ENCODE measurements at regions not wholly inside any gene's neighbourhood (a gene's known extent, or its start where the extent isn't known, plus 50 kb on each side); places are given as distances from the start of the nearest gene placed in this dataset.

GRCh38 chr16:52251495-52251894 is 295.4 kb downstream of the TOX3 start:
- Histone ChIP-seq H3K36me3 (ENCODE audit: control insufficient read depth, insufficient read depth, low read length) (no peaks in the 10 kb centered on the region), H3K9me1 (ENCODE audit: insufficient read depth, low read length) (no peaks in the 10 kb centered on the region), H3K4me3 (ENCODE audit: insufficient read depth, low read depth, low read length) (no peak overlapping the region), H2AK9ac (replicated peaks; ENCODE audit: low read depth, low read length, poor library complexity) (no peak overlapping the region), H4K91ac (ENCODE audit: insufficient read depth, low read depth, low read length) (no peak overlapping the region), H3K18ac (ENCODE audit: low read depth, low read length) (no peak overlapping the region), H3K4ac (ENCODE audit: low read depth, low read length) (no peak overlapping the region), H2BK20ac (ENCODE audit: low read depth, low read length) (no peak overlapping the region), H3K23ac (ENCODE audit: low read depth, low read length) (no peak overlapping the region), H3K14ac (replicated peaks; ENCODE audit: low read depth, low read length) (no peak overlapping the region), H2AFZ (replicated peaks; ENCODE audit: low read length, poor library complexity) (no peak overlapping the region), H3K9me3 (ENCODE audit: control insufficient read depth, insufficient read depth, low read length) (no peaks in the 10 kb centered on the region; the same call in 1 of the 2 replicates), H3K56ac (ENCODE audit: extremely low read depth, insufficient read depth, low read length) (no peak overlapping the region), H3K27me3 (ENCODE audit: control insufficient read depth, insufficient read depth, low read length) (no peaks in the 10 kb centered on the region), H4K8ac (ENCODE audit: low read depth in 2 of 2, low read length in 2 of 2) (no peak overlapping the region), H2BK5ac (ENCODE audit: low read depth, low read length, poor library complexity, severe bottlenecking) (no peak overlapping the region), H3K4me2 (ENCODE audit: low read depth, low read length) (no peak overlapping the region), H4K5ac (ENCODE audit: low read depth, low read length) (no peak overlapping the region), H4K20me1 (ENCODE audit: insufficient read depth, low read length) (no peaks in the 10 kb centered on the region), H3K9ac (ENCODE audit: low read depth, low read length) (no peak overlapping the region), H2AK5ac (ENCODE audit: low read depth, low read length) (no peak overlapping the region), H3K27ac (ENCODE audit: insufficient read depth, low read length) (no peak overlapping the region), H3K4me1 (ENCODE audit: control insufficient read depth, insufficient read depth, low read length) (no peaks in the 10 kb centered on the region), H2BK15ac (ENCODE audit: low read depth, low read length) (no peak overlapping the region), H2BK120ac (ENCODE audit: low read depth, low read length) (no peak overlapping the region), H3K79me1 (ENCODE audit: low read depth in 1 of 2, low read length in 2 of 2) (no peaks in the 10 kb centered on the region)
- ChIA-PET CTCF (no interaction called here), POLR2A (ENCODE audit: unreplicated experiment) (no interaction called here)
- in situ Hi-C loops (cut with MboI; ENCODE audit: low sequenced_read_pairs) = no loop called here
- TF ChIP-seq MAFK (IDR thresholded peaks at IDR 0.05; ENCODE audit: low read depth, low read length) (no peak), CTCF (conservative IDR thresholded peaks at IDR 0.05; ENCODE audit: low read depth, low read length) (no peak), CHD1 (IDR thresholded peaks at IDR 0.05; ENCODE audit: low read depth, low read length) (no peak), SMC3 (IDR thresholded peaks at IDR 0.05; ENCODE audit: low read depth, low read length) (no peak), RCOR1 (IDR thresholded peaks at IDR 0.05; ENCODE audit: insufficient replicate concordance, low read length) (no peak), MXI1 (IDR thresholded peaks at IDR 0.05; ENCODE audit: borderline replicate concordance, low read depth, low read length) (no peak), RAD21 (IDR thresholded peaks at IDR 0.05; ENCODE audit: low read length) (no peak), CEBPB (IDR thresholded peaks at IDR 0.05; ENCODE audit: low read depth, low read length) (no peak), ELK1 (IDR thresholded peaks at IDR 0.05; ENCODE audit: borderline replicate concordance, low read depth, low read length) (no peak), NFE2L2 (IDR thresholded peaks at IDR 0.05; ENCODE audit: low read depth, low read length) (no peak), FOS (IDR thresholded peaks at IDR 0.05; ENCODE audit: low read depth, low read length) (no peak), BHLHE40 (IDR thresholded peaks at IDR 0.05; ENCODE audit: low read depth, low read length) (no peak)
- no CpG with 5 or more reads among the region's 4 CpGs for WGBS, 2 experiments (ENCODE audit: extremely low coverage in 2 of 2, insufficient read length in 1 of 2)
- dilution Hi-C loops (cut with HindIII; ENCODE audit: low sequenced_read_pairs, unreplicated experiment) = no loop called here
- no peak for ATAC-seq (ENCODE audit: low read depth)
- no TSS peak for BruUV-seq (replicated peaks)
- DNase-seq = no peak
- intact Hi-C loops (cut with micrococcal nuclease) = no loop called here

All from IMR-90 (cell line).